CD4-positive, alpha-beta T cell (primary cell): ENCODE measurements at regions not wholly inside any gene's neighbourhood (a gene's known extent, or its start where the extent isn't known, plus 50 kb on each side); places are given as distances from the start of the nearest gene placed in this dataset.

ENCODE experiments used
- ATAC-seq: fragments of 200-7000 bp; cut with Tn5 transposase; one replicate; pipeline ENCODE4 v1.10.0; 2022; ENCODE audit warnings: mild to moderate bottlenecking; ENCODE audit not compliant: poor library complexity
- CTCF ChIA-PET: fragments of 350-600 bp; sonication (Branson Sonifier 250); formaldehyde crosslinking; loops from one replicate; lab custom pipeline; 2021; ENCODE audit warnings: antibody characterized with exemption, inconsistent platforms; lab: Charles Lee
- POLR2A ChIA-PET: fragments of 350-600 bp; sonication (Branson Sonifier 250); formaldehyde crosslinking; loops from one replicate; lab custom pipeline; 2021; ENCODE audit warnings: antibody characterized with exemption, inconsistent platforms; lab: Charles Lee
- DNase-seq, 14 experiments: peaks; one replicate each; pipeline ENCODE4 v3.0.0-alpha.2; 2013 to 2020; ENCODE audit warnings: mixed read lengths in 2 of 14
- H3K27ac ChIP-seq, 2 donors: one replicate each; pipeline versions ENCODE4 v1.5.1 to v1.7.0; 2013; ENCODE audit warnings: low read length in 2 of 2, low read depth in 1 of 2, mild to moderate bottlenecking in 1 of 2
- H3K27me3 ChIP-seq, 2 experiments: 1 replicate in 1 of 2; 2 replicates in 1 of 2; pipeline versions ENCODE4 v1.6.1 to v1.7.0; 2013; ENCODE audit warnings: low read length in 2 of 2, control low read depth in 1 of 2, mild to moderate bottlenecking in 1 of 2, moderate library complexity in 1 of 2; ENCODE audit not compliant: insufficient read depth in 2 of 2, control insufficient read depth in 1 of 2
- H3K36me3 ChIP-seq: one replicate; pipeline ENCODE4 v1.6.1; 2013; ENCODE audit warnings: low read length, control low read depth; ENCODE audit not compliant: insufficient read depth
- H3K4me1 ChIP-seq: one replicate; pipeline ENCODE4 v1.6.1; 2013; ENCODE audit warnings: low read length, control low read depth; ENCODE audit not compliant: insufficient read depth
- H3K4me3 ChIP-seq: one replicate; pipeline ENCODE4 v1.5.1; 2013; ENCODE audit warnings: mild to moderate bottlenecking, low read length, moderate library complexity
- H3K9me3 ChIP-seq, 2 experiments: 1 replicate in 1 of 2; 2 replicates in 1 of 2; pipeline versions ENCODE4 v1.6.1 to v1.7.0; 2013; ENCODE audit warnings: low read length in 2 of 2, mild to moderate bottlenecking in 2 of 2, control low read depth in 1 of 2, moderate library complexity in 1 of 2; ENCODE audit not compliant: control insufficient read depth in 1 of 2, insufficient read depth in 1 of 2
- H3K27ac Mint-ChIP-seq: one replicate; pipeline ENCODE4 v1.8.0; 2020; ENCODE audit warnings: mixed read lengths
- H3K27me3 Mint-ChIP-seq: one replicate; pipeline ENCODE4 v1.8.0; 2021; ENCODE audit warnings: mixed read lengths
- H3K36me3 Mint-ChIP-seq: one replicate; pipeline ENCODE4 v1.8.0; 2021; ENCODE audit warnings: low read depth, mixed read lengths
- H3K4me1 Mint-ChIP-seq: one replicate; pipeline ENCODE4 v1.8.0; 2021; ENCODE audit warnings: low read depth, mixed read lengths
- H3K4me3 Mint-ChIP-seq: one replicate; pipeline ENCODE4 v1.8.0; 2020; ENCODE audit warnings: mild to moderate bottlenecking, mixed read lengths
- H3K9me3 Mint-ChIP-seq: one replicate; pipeline ENCODE4 v1.8.0; 2020; ENCODE audit warnings: mixed read lengths
- intact Hi-C, 2 experiments: fragments of 100-400 bp; cut with DNase I in 1 of 2; cut with micrococcal nuclease in 1 of 2; formaldehyde crosslinking; loops; one replicate each; pipeline versions ENCODE4 v1.15.1 to v1.9.0; 2023 to 2025; cut with DNase I, micrococcal nuclease
- TF ChIP-seq, protein P1 (sequence below): fragments of 200-600 bp; IDR thresholded peaks from one replicate; pipeline ENCODE4 v1.8.0; 2022; ENCODE audit warnings: antibody characterized with exemption, mild to moderate bottlenecking

DNA sequence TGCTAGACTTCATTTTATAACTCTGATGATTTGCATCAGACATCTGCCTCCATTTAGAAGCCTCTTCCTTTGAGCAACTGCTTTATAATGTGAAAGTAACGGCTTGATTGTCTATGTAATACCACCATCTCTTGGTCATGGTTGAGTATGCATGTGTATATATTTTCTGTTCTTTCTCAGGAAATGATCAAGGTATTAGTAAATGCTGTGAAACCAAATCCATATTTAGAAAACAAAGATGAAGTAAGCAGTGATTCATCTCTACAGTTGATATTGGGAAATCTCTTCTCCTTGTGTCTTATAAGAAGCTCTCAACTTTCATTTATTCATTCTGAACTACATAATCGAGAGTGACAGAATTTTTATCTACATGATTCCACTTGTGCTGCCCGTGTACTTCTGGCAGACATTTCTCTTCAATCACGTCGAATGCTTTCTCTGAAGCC, 104.6 kb upstream of the ANO3 start:
- H3K36me3 Mint-ChIP-seq: no peaks in the 10 kb centered on the region
- Histone ChIP-seq H3K9me3 (peaks cover 0 to 1% of the 10 kb centered on the region in 2 experiments), H3K27me3 (no peaks in the 10 kb centered on the region), H3K36me3 (no peaks in the 10 kb centered on the region), H3K4me1 (no peaks in the 10 kb centered on the region), H3K4me3 (no peak overlapping the region), H3K27ac (no peak overlapping the region)
- no peaks in the 10 kb centered on the region for H3K27me3 Mint-ChIP-seq
- H3K4me1 Mint-ChIP-seq: no peaks in the 10 kb centered on the region
- ChIA-PET POLR2A (no interaction called here), CTCF (no interaction called here)
- H3K27ac Mint-ChIP-seq: no peak overlapping the region
- no peak for ATAC-seq
- peaks cover 2% of the 10 kb centered on the region for H3K9me3 Mint-ChIP-seq
- TF ChIP-seq, protein P1, sequence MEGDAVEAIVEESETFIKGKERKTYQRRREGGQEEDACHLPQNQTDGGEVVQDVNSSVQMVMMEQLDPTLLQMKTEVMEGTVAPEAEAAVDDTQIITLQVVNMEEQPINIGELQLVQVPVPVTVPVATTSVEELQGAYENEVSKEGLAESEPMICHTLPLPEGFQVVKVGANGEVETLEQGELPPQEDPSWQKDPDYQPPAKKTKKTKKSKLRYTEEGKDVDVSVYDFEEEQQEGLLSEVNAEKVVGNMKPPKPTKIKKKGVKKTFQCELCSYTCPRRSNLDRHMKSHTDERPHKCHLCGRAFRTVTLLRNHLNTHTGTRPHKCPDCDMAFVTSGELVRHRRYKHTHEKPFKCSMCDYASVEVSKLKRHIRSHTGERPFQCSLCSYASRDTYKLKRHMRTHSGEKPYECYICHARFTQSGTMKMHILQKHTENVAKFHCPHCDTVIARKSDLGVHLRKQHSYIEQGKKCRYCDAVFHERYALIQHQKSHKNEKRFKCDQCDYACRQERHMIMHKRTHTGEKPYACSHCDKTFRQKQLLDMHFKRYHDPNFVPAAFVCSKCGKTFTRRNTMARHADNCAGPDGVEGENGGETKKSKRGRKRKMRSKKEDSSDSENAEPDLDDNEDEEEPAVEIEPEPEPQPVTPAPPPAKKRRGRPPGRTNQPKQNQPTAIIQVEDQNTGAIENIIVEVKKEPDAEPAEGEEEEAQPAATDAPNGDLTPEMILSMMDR: no peak
- H3K4me3 Mint-ChIP-seq: no peak overlapping the region
- no peak for DNase-seq
- intact Hi-C loops: no loop called here

DNA sequence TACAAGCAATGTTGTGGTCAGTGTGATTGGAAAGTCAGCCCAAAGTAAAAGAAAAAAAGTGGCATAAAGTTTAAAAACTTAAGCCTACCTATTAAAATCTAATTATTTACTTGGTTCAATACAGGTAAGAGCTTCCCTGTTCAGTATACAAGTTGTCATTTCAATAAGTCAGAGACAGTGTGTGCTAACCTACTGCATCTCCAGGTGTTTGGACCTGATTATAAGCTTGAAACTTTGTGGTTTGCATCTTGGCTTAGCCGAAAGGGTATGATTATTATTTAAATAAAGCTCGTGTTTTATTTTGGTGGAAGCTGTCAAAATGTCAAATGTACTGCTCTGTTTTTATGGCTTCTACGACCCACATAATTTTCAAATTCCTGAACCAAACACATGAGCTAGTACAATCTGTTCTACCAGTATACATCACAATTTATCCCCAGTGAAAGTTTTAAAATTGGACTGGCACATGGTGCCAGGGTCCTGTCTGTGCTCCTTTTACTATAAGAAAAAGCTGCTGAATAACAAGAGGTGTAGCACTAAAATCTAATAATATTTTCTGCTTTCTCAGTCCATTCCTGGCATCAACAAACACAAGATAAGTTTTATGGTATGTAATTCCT, 103.9 kb upstream of the ANO3 start:
- Mint-ChIP-seq H3K27ac (no peak overlapping the region), H3K9me3 (peaks cover 2% of the 10 kb centered on the region), H3K4me1 (no peaks in the 10 kb centered on the region), H3K36me3 (no peaks in the 10 kb centered on the region), H3K27me3 (no peaks in the 10 kb centered on the region), H3K4me3 (no peak overlapping the region)
- DNase-seq (no peak), ATAC-seq (no peak)
- Histone ChIP-seq H3K4me1 (no peaks in the 10 kb centered on the region), H3K36me3 (no peaks in the 10 kb centered on the region), H3K4me3 (no peak overlapping the region), H3K9me3 (no peaks in the 10 kb centered on the region), H3K27me3 (no peaks in the 10 kb centered on the region), H3K27ac (no peak overlapping the region)
- intact Hi-C loops: no loop called here
- ChIA-PET CTCF (no interaction called here), POLR2A (no interaction called here)
- TF ChIP-seq, protein P1: no peak

DNA sequence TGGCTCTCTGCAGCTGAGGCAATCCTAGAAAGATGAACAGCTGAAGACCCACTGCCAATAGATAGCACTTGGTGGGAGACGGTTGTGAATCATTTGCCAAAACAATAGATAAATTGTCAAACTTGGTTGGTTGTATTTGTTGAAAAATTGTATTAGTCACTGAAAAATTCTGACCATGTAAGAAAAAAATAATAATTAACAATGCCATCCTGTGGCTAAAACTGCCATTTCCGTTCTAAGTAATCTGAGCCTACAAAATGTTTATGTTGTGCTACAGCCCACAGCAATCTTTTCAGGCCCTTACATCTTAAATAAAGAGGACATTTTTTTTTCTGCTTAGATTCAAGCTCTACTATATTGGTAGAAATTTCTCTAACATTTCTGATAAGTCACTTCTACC, 103.2 kb upstream of the ANO3 start:
- Mint-ChIP-seq H3K4me3 (no peak overlapping the region), H3K36me3 (no peaks in the 10 kb centered on the region), H3K4me1 (no peaks in the 10 kb centered on the region), H3K27ac (no peak overlapping the region), H3K27me3 (no peaks in the 10 kb centered on the region), H3K9me3 (peaks cover 2% of the 10 kb centered on the region)
- H3K9me3 ChIP-seq: no peaks in the 10 kb centered on the region
- H3K4me1 ChIP-seq: no peaks in the 10 kb centered on the region
- no peak overlapping the region for H3K27ac ChIP-seq
- no peak for ATAC-seq
- ChIA-PET CTCF (no interaction called here), POLR2A (no interaction called here)
- TF ChIP-seq, protein P1: no peak
- intact Hi-C loops: no loop called here
- no peaks in the 10 kb centered on the region for H3K27me3 ChIP-seq
- H3K4me3 ChIP-seq: no peak overlapping the region
- DNase-seq: no peak
- no peaks in the 10 kb centered on the region for H3K36me3 ChIP-seq
